ENCODE measurements at regions not wholly inside any gene's neighbourhood (a gene's known extent, or its start where the extent isn't known, plus 50 kb on each side); places are given as distances from the start of the nearest gene placed in this dataset.
A peak's percentile ranks its signal among the peaks of the same experiment; 100 is the strongest.

GRCh38 chr14:87629788-87630187 lies 363.2 kb downstream of the GALC start:
- H3K27me3 ChIP-seq: no peaks in the 10 kb centered on the region
- intact Hi-C loops (cut with DNase I): no loop called here
- no peak overlapping the region for H3K4me3 ChIP-seq
- H3K9me3 ChIP-seq: no peaks in the 10 kb centered on the region
- no peak for FAIRE-seq
- H3K4me1 ChIP-seq: peaks cover 0 to 4% (median 0%) of the 10 kb centered on the region in 3 donors
- no peak overlapping the region for H3K27ac ChIP-seq
- no peak for TF ChIP-seq CTCF (IDR thresholded peaks at IDR 0.05)
- 53 to 56% methylated on average over 3 of the region's 3 CpGs for WGBS, 2 donors
- no peak for ATAC-seq
- H3K36me3 ChIP-seq: no peaks in the 10 kb centered on the region
- no peak for DNase-seq

GRCh38 chr14:87628780-87629179 lies 364.2 kb downstream of the GALC start:
- no peaks in the 10 kb centered on the region for H3K36me3 ChIP-seq
- whole genome bisulfite sequencing, 2 donors: 46 to 60% methylated on average over 3 of the region's 3 CpGs
- H3K4me1 ChIP-seq: peaks cover 0 to 4% (median 0%) of the 10 kb centered on the region in 3 donors
- no peak for TF ChIP-seq CTCF (IDR thresholded peaks at IDR 0.05)
- intact Hi-C loops (cut with DNase I): no loop called here
- no peaks in the 10 kb centered on the region for H3K27me3 ChIP-seq
- H3K9me3 ChIP-seq: no peaks in the 10 kb centered on the region
- no peak overlapping the region for H3K27ac ChIP-seq
- H3K4me3 ChIP-seq: no peak overlapping the region
- FAIRE-seq (no peak), ATAC-seq (no peak), DNase-seq (no peak)

DNA sequence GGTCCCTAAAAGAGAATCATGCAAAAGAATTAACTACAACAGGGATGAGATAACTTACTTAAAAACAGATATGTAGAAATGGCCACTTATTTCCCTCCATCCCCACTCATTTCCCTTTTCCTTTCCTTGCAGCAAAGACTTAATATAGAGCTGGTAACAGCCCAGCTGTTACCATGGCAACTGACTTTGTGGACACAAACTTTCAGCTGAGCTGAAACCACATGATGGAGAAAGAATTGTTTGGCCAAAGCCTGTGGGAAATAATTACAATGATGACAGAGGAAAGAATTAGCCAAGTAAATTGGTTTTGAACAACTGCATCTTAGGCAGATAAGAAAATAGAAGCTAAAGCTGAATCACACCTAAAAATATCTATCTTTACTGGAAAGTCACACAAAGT lies 364.9 kb downstream of the GALC start:
- Histone ChIP-seq H3K4me1 (peaks cover 0 to 4% (median 0%) of the 10 kb centered on the region in 3 donors), H3K9me3 (no peaks in the 10 kb centered on the region), H3K36me3 (no peaks in the 10 kb centered on the region), H3K4me3 (no peak overlapping the region), H3K27me3 (no peaks in the 10 kb centered on the region), H3K27ac (no peak overlapping the region)
- FAIRE-seq: peak; percentile 41
- ATAC-seq: peak in 3 of 4 donors; percentile 61 to 83 (median 72)
- intact Hi-C loops (cut with DNase I): no loop called here
- no peak for TF ChIP-seq CTCF (IDR thresholded peaks at IDR 0.05)
- DNase-seq: peak in 2 of 6 donors; percentile 33 to 44

- Histone ChIP-seq H3K27ac (no peak overlapping the region), H3K36me3 (no peaks in the 10 kb centered on the region), H3K9me3 (no peaks in the 10 kb centered on the region), H3K27me3 (no peaks in the 10 kb centered on the region), H3K4me3 (no peak overlapping the region), H3K4me1 (peaks cover 0 to 4% (median 0%) of the 10 kb centered on the region in 3 donors)
- FAIRE-seq (no peak), DNase-seq (no peak), ATAC-seq (no peak)
- intact Hi-C loops (cut with DNase I): no loop called here
- no peak for TF ChIP-seq CTCF (IDR thresholded peaks at IDR 0.05)
Measured at GRCh38 chr14:87626266-87626665, 366.7 kb downstream of the GALC start.

DNA sequence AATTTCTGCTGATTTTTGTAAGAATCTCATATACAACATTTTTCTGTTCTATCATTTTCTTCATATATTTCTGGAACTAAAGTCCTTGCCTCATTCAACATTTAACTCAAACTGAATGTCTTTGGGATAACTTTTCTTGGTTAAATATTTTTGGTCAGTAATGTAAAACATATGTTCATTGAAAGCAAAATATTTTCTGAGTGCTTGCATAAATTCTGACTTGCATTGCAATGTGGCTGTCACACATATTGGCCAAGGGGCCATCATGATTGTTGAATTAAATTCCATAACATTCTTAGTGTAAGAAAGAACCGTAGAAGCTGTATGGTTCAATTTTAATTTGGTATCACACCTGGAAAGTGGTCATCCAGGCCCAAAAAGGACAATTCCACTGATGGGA lies 369.4 kb downstream of the GALC start:
- no peak for ATAC-seq
- intact Hi-C loops (cut with DNase I): no loop called here
- no peak for TF ChIP-seq CTCF (IDR thresholded peaks at IDR 0.05)
- no peak for DNase-seq
- no peak overlapping the region for H3K4me3 ChIP-seq
- 86 to 88% methylated on average over 1 of the region's 1 CpG for WGBS, 2 donors
- FAIRE-seq: no peak
- H3K9me3 ChIP-seq: no peaks in the 10 kb centered on the region
- H3K36me3 ChIP-seq: no peaks in the 10 kb centered on the region
- no peak overlapping the region for H3K27ac ChIP-seq
- no peaks in the 10 kb centered on the region for H3K27me3 ChIP-seq
- peaks cover 0 to 4% (median 0%) of the 10 kb centered on the region in 3 donors for H3K4me1 ChIP-seq
